ENCODE measurements at regions not wholly inside any gene's neighbourhood (a gene's known extent, or its start where the extent isn't known, plus 50 kb on each side); places are given as distances from the start of the nearest gene placed in this dataset.
"Not testable (repeated sequence)": the region's sequence is repeated elsewhere in the genome, so short reads cannot be mapped to it uniquely, and the experiment has no call there.

- not testable (repeated sequence) for TF ChIP-seq CTCF (IDR thresholded peaks at IDR 0.05 in 2 of 3, conservative IDR thresholded peaks at IDR 0.05 in 1 of 3; ENCODE audit: borderline replicate concordance in 1 of 3, insufficient read depth in 1 of 3, low read depth in 2 of 3, low read length in 2 of 3); ATF3 (IDR thresholded peaks at IDR 0.05); MAX (IDR thresholded peaks at IDR 0.05); SP1 (IDR thresholded peaks at IDR 0.05; ENCODE audit: low read depth); POLR2A (IDR thresholded peaks at IDR 0.05; ENCODE audit: borderline replicate concordance, extremely low read depth, insufficient read depth, insufficient read length); SIN3A (IDR thresholded peaks at IDR 0.05; ENCODE audit: low read depth); YY1 (IDR thresholded peaks at IDR 0.05; ENCODE audit: extremely low read depth, insufficient replicate concordance, low read depth, low read length); JUND (IDR thresholded peaks at IDR 0.05)
These were observed 164.2 kb downstream of the TP53TG3F start for GRCh38 chr16:33623535-33624077.

Measured in HCT116 (cell line).